D721Med (cell line): ENCODE measurements at regions not wholly inside any gene's neighbourhood (a gene's known extent, or its start where the extent isn't known, plus 50 kb on each side); places are given as distances from the start of the nearest gene placed in this dataset.
"Not testable (repeated sequence)": the region's sequence is repeated elsewhere in the genome, so short reads cannot be mapped to it uniquely, and the experiment has no call there.

ENCODE experiments used
- DNase-seq: peaks from one replicate; pipeline ENCODE4 v3.0.0; 2011; ENCODE audit warnings: low spot score; ENCODE audit not compliant: insufficient read length
- FAIRE-seq: peaks from 2 replicates; lab custom pipeline; 2011; peaks lifted over from hg19 to GRCh38; lab: Jason Lieb, UNC
- CTCF ChIP-seq: IDR thresholded peaks from 2 replicates; pipeline ENCODE4 v1.5.1; 2012; ENCODE audit warnings: mild to moderate bottlenecking, control low read depth; ENCODE audit not compliant: insufficient read depth; ENCODE audit errors: missing control alignments

- no peak for FAIRE-seq
- TF ChIP-seq CTCF = no peak
- DNase-seq = no peak
Observed at GRCh38 chr3:24566927-24567326, 72.3 kb upstream of the THRB start.

- FAIRE-seq, DNase-seq: not testable (repeated sequence)
Observed at GRCh38 chr3:24572409-24572808, 77.8 kb upstream of the THRB start.

GRCh38 chr3:24573576-24573975 is 78.9 kb upstream of the THRB start:
- DNase-seq (no peak), FAIRE-seq (no peak)
- TF ChIP-seq CTCF = no peak

DNA sequence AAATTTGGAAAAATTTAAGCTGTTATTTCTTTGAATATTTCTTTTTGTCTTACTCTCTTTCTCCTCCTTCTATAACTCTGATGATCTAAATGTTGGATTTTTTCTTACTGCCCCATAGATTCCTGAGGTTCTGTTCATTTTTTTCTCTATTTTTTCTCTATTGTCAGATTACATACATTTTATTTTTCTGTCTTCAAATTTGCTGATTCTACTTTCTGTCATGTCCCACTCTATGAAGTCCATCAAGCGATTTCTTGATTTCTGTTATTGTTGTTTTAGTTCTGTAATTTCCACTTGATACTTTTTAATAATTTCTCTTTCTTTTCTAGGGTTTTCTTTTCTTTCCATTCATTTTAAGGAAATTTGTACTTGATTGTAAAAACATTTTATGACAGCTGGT is 83.7 kb upstream of the THRB start:
- TF ChIP-seq CTCF = no peak
- FAIRE-seq (no peak), DNase-seq (no peak)

GRCh38 chr3:24578951-24579421 is 84.3 kb upstream of the THRB start:
- DNase-seq (no peak), FAIRE-seq (no peak)
- TF ChIP-seq CTCF = no peak

DNA sequence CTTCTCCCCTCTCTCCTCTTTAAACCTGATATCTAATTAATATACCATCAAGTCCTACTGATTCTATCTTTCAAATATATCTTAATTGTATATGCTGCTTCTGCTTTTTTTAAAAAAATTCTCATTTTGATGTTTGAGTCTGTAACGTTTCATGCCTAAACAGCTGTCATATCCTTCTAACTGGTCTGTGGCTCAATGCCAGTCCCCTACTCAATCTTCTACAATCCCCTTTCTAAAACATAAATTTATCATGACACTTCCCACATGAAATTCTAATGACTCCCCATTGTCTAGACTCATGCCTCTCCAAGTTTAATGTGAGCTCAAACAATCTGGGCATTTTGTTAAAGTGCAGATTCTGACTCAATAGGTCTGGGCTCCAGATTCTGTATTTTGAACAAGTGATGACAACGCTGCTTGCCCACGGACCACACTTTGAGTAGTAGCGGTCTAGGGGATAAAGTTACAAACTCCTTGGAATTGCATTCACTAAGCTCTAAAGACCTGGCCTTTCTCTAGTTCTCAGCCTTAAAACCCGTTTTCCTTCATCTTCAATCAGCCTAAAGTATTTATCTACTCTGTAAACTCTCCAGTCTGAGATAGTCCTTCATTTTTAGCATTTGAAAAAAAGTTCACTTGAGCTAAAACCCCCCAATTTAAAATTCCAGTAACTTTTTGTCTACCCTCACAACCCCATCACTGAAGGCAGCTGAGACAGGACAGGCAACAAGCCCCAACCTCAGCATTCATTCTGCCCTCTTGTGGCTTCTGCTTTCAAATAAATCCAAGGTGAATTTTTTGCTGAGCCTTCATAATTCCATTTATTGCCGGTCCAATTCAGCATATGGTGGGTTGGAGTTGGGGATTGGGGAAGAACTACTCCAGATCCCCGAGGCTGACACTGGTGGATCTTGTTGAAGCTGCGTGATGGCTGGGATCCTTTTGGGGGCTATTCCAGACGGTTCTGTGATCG is 88.1 kb upstream of the THRB start:
- DNase-seq = no peak
- TF ChIP-seq CTCF = no peak
- no peak for FAIRE-seq

GRCh38 chr3:24586920-24587319 is 92.3 kb upstream of the THRB start:
- DNase-seq (peak; percentile 13), FAIRE-seq (no peak)
- TF ChIP-seq CTCF = no peak
